ENCODE measurements at regions not wholly inside any gene's neighbourhood (a gene's known extent, or its start where the extent isn't known, plus 50 kb on each side); places are given as distances from the start of the nearest gene placed in this dataset.

- H3K27me3 ChIP-seq (replicated peaks; ENCODE audit: insufficient read depth), result no peaks in the 10 kb centered on the region
- no peaks in the 10 kb centered on the region for H3K4me1 ChIP-seq (replicated peaks)
- no peak for DNase-seq (ENCODE audit: low spot score)
- H3K36me3 ChIP-seq, result no peaks in the 10 kb centered on the region
- intact Hi-C loops (cut with DNase I), result loop anchor here (5.0 kb wide), 1 partner anchor 186 kb away; the partner anchor contains the start of gene COL3A1
- no peak overlapping the region for H3K4me3 ChIP-seq
- TF ChIP-seq POLR2A (IDR thresholded peaks at IDR 0.05) (no peak), CTCF (IDR thresholded peaks at IDR 0.05) (no peak), POLR2AphosphoS5 (IDR thresholded peaks at IDR 0.05) (no peak)
- H3K9me3 ChIP-seq, result no peaks in the 10 kb centered on the region
- 23% methylated on average over 3 of the region's 3 CpGs for WGBS
- peak overlapping the region; percentile 8 to 42 for H3K27ac ChIP-seq
These were observed 187.8 kb upstream of the COL3A1 start for GRCh38 chr2:188786368-188786841.

GRCh38 chr2:188787021-188787657, 187.0 kb upstream of the COL3A1 start:
- Histone ChIP-seq H3K36me3 (no peaks in the 10 kb centered on the region), H3K4me3 (no peak overlapping the region), H3K27ac (peak overlapping the region in 1 of 2 donors; percentile 42), H3K27me3 (replicated peaks; ENCODE audit: insufficient read depth) (no peaks in the 10 kb centered on the region), H3K4me1 (replicated peaks) (no peaks in the 10 kb centered on the region), H3K9me3 (no peaks in the 10 kb centered on the region)
- intact Hi-C loops (cut with DNase I), result loop anchor here (5.0 kb wide), 1 partner anchor 185 kb away; the partner anchor contains the start of gene COL3A1
- WGBS, result 22% methylated on average over 5 of the region's 5 CpGs
- TF ChIP-seq POLR2A (IDR thresholded peaks at IDR 0.05) (no peak), CTCF (IDR thresholded peaks at IDR 0.05) (no peak), POLR2AphosphoS5 (IDR thresholded peaks at IDR 0.05) (peak; percentile 6)
- DNase-seq (ENCODE audit: low spot score), result no peak

GRCh38 chr2:188787658-188788240, 186.4 kb upstream of the COL3A1 start:
- no peak overlapping the region for H3K4me3 ChIP-seq
- no peaks in the 10 kb centered on the region for H3K4me1 ChIP-seq (replicated peaks)
- peak overlapping the region in 1 of 2 donors; percentile 42 for H3K27ac ChIP-seq
- H3K36me3 ChIP-seq, result no peaks in the 10 kb centered on the region
- WGBS, result 20% methylated on average over 3 of the region's 3 CpGs
- no peaks in the 10 kb centered on the region for H3K9me3 ChIP-seq
- H3K27me3 ChIP-seq (replicated peaks; ENCODE audit: insufficient read depth), result no peaks in the 10 kb centered on the region
- DNase-seq (ENCODE audit: low spot score), result no peak
- intact Hi-C loops (cut with DNase I), result loop anchor here (5.0 kb wide), 1 partner anchor 185 kb away; the partner anchor contains the start of gene COL3A1
- TF ChIP-seq POLR2AphosphoS5 (IDR thresholded peaks at IDR 0.05) (no peak), CTCF (IDR thresholded peaks at IDR 0.05) (no peak), POLR2A (IDR thresholded peaks at IDR 0.05) (no peak)

- Histone ChIP-seq H3K4me1 (replicated peaks) (no peaks in the 10 kb centered on the region), H3K9me3 (no peaks in the 10 kb centered on the region), H3K27ac (peak overlapping the region in 1 of 2 donors; percentile 42), H3K36me3 (no peaks in the 10 kb centered on the region), H3K4me3 (no peak overlapping the region), H3K27me3 (replicated peaks; ENCODE audit: insufficient read depth) (no peaks in the 10 kb centered on the region)
- TF ChIP-seq CTCF (IDR thresholded peaks at IDR 0.05) (no peak), POLR2A (IDR thresholded peaks at IDR 0.05) (no peak), POLR2AphosphoS5 (IDR thresholded peaks at IDR 0.05) (no peak)
- intact Hi-C loops (cut with DNase I), result loop anchor here (5.0 kb wide), 1 partner anchor 184 kb away; the partner anchor contains the start of gene COL3A1
- peak; percentile 9 for DNase-seq (ENCODE audit: low spot score)
These were observed 185.6 kb upstream of the COL3A1 start for GRCh38 chr2:188788621-188789020.

Data from prostate gland (tissue), 2 donors.